ENCODE measurements at regions not wholly inside any gene's neighbourhood (a gene's known extent, or its start where the extent isn't known, plus 50 kb on each side); places are given as distances from the start of the nearest gene placed in this dataset.
A peak's percentile ranks its signal among the peaks of the same experiment; 100 is the strongest.
"Not testable (repeated sequence)": the region's sequence is repeated elsewhere in the genome, so short reads cannot be mapped to it uniquely, and the experiment has no call there.

- DNase-seq (ENCODE audit: low spot score): not testable (repeated sequence)
These were observed 545.4 kb downstream of the CDY1 start for GRCh38 chrY:26167332-26167731.

GRCh38 chrY:26179326-26179725 is 557.4 kb downstream of the CDY1 start:
- not testable (repeated sequence) for DNase-seq (ENCODE audit: low spot score)

- not testable (repeated sequence) for DNase-seq (ENCODE audit: low spot score)
These were observed 603.1 kb downstream of the CDY1 start for GRCh38 chrY:26224974-26225373.

DNA sequence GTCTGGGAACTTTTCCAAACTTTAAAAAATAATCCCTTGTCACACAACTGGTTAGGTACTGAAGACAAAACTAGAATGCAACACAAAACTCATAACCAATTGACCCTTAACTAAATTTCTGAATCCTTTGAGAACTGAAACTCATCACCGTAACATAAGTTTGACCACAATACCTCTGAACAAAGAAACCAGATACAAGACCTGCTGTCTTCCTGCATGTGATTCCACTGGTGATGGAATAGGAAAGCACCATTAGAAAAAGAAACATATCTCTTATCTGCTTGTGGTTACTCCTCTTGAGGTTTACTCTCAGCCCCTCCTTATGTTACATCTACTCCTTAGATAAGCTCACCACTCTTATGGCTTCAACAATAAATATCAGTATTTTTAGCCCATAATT is 603.6 kb downstream of the CDY1 start:
- not testable (repeated sequence) for DNase-seq (ENCODE audit: low spot score)

- not testable (repeated sequence) for DNase-seq (ENCODE audit: low spot score)
These were observed 619.0 kb downstream of the CDY1 start for GRCh38 chrY:26240944-26241343.

DNA sequence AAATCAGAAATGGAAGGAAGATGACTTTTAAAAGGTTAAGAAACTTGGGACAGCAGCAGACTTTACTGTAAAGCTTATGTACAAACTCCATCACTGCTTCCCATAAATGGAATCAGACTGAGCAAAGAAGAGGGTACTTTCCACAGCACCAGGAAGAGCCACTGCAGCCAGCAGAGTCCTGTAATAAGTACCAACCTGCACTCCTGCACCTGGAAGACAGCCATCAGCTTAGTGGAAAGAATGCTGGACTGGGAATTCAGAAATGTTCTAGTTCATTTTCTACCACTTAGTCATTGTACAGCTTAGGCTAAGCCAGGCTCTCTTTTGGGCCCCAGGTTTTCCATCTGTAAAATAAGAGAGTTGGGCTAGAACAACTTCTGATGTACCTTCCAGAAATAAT is 632.3 kb downstream of the CDY1 start:
- DNase-seq (ENCODE audit: low spot score): not testable (repeated sequence)

DNA sequence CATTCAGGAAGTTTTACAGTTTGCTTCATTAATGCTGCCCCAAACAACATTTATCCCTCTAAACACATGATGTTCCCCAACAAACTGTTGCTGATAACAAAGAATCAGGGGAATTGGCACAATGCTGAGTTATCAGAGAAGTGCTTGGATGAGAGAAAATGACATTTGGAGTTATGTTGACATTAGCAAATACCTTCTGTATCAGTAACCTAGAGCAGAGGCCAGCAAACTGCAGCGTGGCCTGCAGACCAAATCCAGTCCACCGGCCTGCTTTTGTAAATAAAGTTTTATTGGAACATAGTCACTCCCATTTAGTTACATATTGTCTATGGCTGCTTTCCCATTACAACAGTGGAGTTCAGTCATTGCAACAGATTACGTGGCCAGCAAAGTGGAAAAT is 643.5 kb downstream of the CDY1 start:
- DNase-seq (ENCODE audit: low spot score): not testable (repeated sequence)

- DNase-seq (ENCODE audit: low spot score): not testable (repeated sequence)
These were observed 646.5 kb downstream of the CDY1 start for GRCh38 chrY:26268421-26268820.

- DNase-seq (ENCODE audit: low spot score): not testable (repeated sequence)
These were observed 647.0 kb downstream of the CDY1 start for GRCh38 chrY:26268934-26269333.

GRCh38 chrY:26273089-26273488 is 651.2 kb downstream of the CDY1 start:
- not testable (repeated sequence) for DNase-seq (ENCODE audit: low spot score)

DNA sequence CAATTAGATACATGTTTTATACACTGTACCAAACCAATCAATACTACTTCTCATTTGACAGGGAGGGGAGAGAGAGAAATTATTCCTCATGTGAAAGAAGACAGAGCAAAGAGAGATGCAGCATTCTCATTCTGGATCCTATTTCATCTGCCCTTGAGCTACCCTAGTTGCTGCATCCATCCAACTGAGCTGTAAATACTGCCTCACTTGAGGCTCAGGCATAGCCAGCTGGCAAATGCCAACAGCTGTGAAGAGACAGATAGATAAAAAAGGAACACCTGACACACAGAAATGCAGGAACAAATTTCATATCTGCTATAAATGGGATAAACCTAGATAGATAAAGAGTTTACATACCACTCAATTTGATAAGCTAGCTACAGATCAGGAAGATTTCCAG is 684.1 kb downstream of the CDY1 start:
- DNase-seq (ENCODE audit: low spot score): not testable (repeated sequence)

DNA sequence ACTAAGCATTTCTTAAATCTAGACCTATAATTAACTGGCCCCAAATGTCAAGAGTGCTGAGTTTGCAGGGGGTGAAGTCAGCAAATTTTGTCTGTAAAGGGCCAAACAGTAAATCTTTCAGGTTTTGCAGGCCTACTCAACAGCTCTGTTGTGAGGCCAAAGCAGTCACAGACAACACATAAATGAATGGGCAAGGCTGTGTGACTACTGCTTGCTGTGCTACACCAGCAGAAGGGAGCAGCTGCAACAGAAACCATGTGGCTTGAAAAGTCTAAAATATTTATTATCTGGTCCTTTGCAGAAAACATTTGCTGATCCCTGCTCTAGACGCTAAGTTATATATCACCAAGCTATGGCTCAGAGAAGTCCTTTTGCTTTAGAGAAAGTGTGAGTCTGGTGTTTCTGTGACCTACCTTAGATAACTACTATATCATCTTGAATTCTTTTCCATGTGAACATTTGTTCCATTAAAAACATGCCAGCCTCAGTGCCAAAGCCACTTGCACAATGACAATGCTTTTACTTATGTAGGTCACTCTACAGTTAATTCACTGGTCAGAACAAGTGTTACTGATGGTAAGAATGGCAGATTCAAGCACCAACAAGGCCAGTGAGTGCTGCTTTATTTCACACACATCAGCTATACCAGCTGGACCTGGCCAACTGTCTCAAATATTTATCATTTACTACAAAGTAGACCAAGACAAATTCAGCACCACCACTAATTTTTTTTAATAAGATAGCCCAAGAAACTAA is 684.9 kb downstream of the CDY1 start:
- not testable (repeated sequence) for DNase-seq (ENCODE audit: low spot score)

DNA sequence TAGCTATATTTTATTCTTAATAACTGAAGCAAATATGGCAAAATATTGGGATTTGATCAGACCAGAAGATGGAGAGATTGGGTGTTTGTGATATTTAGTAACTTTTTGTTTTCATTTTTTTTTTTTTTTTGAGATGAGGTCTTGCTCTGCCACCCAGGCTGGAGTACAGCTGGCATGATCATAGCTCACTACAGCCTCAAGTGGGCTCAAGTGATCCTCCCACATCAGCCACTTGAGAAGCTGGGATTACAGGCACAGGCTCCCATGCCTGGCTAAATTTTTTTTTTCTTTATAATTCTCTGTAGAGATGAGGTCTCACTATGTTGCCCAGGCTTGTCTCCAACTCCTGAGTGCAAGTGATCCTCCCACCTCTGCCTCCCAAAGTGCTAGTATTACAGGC is 686.4 kb downstream of the CDY1 start:
- DNase-seq (ENCODE audit: low spot score): not testable (repeated sequence)

GRCh38 chrY:26315065-26315464 is 693.1 kb downstream of the CDY1 start:
- DNase-seq (ENCODE audit: low spot score): peak; percentile 40

DNA sequence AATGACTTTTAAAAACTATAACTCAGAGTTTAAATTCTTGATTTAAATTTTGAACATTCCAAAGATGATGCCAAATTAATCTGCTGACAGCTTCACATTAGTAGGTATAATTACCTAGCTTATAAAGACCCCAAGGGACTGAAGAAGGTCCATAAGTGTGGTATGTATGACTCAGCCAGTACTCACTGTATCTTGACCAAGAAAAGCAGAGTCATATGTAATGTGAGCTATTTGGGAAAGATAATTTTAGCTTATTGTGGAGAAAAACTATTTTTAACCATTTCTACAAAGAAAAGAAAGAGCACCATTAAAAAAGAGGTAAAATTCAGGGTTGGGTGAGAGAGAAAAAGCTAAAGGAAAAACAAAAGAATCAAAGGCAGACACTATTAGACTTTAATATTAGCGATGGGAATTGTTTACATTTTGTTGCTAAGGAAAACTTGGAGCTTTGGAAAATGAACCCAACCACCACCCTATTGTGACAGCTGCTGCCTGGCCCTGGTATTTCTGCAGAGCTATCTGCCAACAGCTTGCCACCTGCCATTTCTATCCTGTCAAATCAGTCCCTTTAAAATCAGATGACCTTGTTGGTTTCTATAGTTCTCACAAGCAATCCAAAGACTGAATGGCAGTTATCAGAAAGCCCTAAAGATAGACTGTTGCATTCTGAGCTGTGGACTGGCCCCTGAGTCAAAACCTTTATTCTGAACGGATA is 697.7 kb downstream of the CDY1 start:
- not testable (repeated sequence) for DNase-seq (ENCODE audit: low spot score)

- DNase-seq (ENCODE audit: low spot score): not testable (repeated sequence)
These were observed 700.8 kb downstream of the CDY1 start for GRCh38 chrY:26322756-26323155.

- not testable (repeated sequence) for DNase-seq (ENCODE audit: low spot score)
These were observed 731.0 kb downstream of the CDY1 start for GRCh38 chrY:26352931-26353330.

- no peak for DNase-seq (ENCODE audit: low spot score)
These were observed 732.3 kb downstream of the CDY1 start for GRCh38 chrY:26354191-26354590.

GRCh38 chrY:26359869-26360268 is 738.0 kb downstream of the CDY1 start:
- not testable (repeated sequence) for DNase-seq (ENCODE audit: low spot score)

DNA sequence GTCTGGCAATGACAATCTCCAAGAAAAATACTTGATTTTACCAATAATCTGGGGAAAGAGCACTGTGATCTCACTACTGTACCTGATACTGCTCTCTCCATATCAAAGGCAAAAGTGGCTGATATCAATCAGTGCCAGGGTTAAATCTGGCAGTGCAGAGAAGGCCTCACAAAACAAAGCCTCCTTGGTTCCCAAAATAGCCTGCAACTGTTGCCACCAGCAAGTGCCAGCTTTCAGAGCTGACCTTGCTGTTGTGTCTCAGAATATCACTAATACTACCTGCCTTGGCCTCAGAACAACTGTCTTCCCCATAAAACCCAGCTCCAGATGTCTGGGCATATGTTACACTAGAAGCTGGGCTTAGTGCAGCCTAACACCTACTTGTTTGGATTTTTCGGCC is 738.6 kb downstream of the CDY1 start:
- DNase-seq (ENCODE audit: low spot score): not testable (repeated sequence)

- DNase-seq (ENCODE audit: low spot score): not testable (repeated sequence)
These were observed 741.5 kb downstream of the CDY1 start for GRCh38 chrY:26363442-26363841.

- not testable (repeated sequence) for DNase-seq (ENCODE audit: low spot score)
These were observed 744.2 kb downstream of the CDY1 start for GRCh38 chrY:26366091-26366490.

DNA sequence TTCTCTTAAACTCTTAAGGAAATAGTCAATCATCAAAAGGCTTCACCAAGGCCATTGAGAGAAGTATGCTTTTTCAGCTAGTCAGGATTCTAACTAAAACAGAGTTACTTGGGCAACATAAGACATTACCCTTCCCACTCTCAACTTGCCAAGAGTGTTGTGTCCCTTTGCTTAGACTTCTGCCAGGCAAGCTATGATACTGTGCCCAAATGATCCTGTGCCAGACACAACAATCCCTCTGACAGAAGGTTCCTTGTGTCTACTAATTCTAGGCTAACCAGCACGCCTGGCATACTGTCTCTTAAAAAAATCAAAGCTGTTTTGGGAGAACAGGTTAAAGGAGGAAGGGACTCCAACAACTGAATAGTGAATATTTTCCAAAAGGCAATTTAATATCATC is 750.6 kb downstream of the CDY1 start:
- DNase-seq (ENCODE audit: low spot score): not testable (repeated sequence)
